ENCODE measurements at regions not wholly inside any gene's neighbourhood (a gene's known extent, or its start where the extent isn't known, plus 50 kb on each side); places are given as distances from the start of the nearest gene placed in this dataset.

DNA sequence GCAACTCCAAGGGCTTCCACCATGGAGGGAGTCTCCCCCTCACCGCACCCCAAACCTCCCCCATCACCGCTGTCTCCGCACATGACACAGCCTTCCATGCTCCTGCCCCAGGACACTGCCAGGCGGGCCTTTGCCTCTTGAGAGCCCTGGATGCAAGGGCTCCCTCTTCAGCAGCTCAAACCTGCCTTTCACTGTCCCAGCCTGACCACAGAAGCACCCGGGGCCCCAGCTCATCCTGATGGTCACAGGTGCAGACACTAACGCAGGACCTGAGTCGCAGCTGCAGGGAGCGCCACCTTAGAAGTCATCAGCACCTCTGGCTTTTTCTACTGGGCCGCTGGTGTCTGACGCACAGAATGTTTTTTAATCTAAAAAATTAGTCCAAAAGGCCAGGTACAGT lies 54.0 kb downstream of the SYNE3 start:
- Histone ChIP-seq H3K27me3 (ENCODE audit: control insufficient read depth in 2 of 2, insufficient read depth in 2 of 2, low read length in 2 of 2) (no peaks in the 10 kb centered on the region), H3K9me3 (replicated peaks; ENCODE audit: control insufficient read depth, insufficient read depth, low read length) (no peaks in the 10 kb centered on the region), H3K4me3 (replicated peaks in 1 of 3; ENCODE audit: insufficient read depth in 1 of 3, low read depth in 1 of 3, low read length in 3 of 3) (no peak overlapping the region), H4K20me1 (replicated peaks; ENCODE audit: control insufficient read depth, extremely low read depth, insufficient read depth, low read length) (no peaks in the 10 kb centered on the region), H2AFZ (ENCODE audit: low read depth, low read length) (no peak overlapping the region), H3K36me3 (ENCODE audit: control insufficient read depth in 2 of 2, extremely low read depth in 1 of 2, insufficient read depth in 2 of 2, low read length in 2 of 2) (peaks cover 3 to 5% of the 10 kb centered on the region in 2 experiments), H3K4me1 (ENCODE audit: control insufficient read depth, extremely low read depth, insufficient read depth, low read length) (peaks cover 24% of the 10 kb centered on the region), H3K79me2 (ENCODE audit: control insufficient read depth, insufficient read depth, low read length) (no peaks in the 10 kb centered on the region), H3K9me1 (replicated peaks; ENCODE audit: control insufficient read depth, extremely low read depth, insufficient read depth, low read length) (no peaks in the 10 kb centered on the region), H3K4me2 (ENCODE audit: insufficient read depth, low read length) (no peak overlapping the region), H3K9ac (replicated peaks; ENCODE audit: extremely low read depth, insufficient read depth, low read length) (no peak overlapping the region), H3K27ac (ENCODE audit: insufficient read depth, low read depth, low read length) (no peak overlapping the region)
- intact Hi-C loops (cut with micrococcal nuclease) = loop anchor here (5.0 kb wide), 1 partner anchor 70 kb away; no protein-coding TSS in a partner anchor
- DNase-seq (ENCODE audit: low read depth, low spot score) = no peak
- TF ChIP-seq POLR2A (IDR thresholded peaks at IDR 0.05; ENCODE audit: low read depth, low read length) (no peak), GATA2 (IDR thresholded peaks at IDR 0.05; ENCODE audit: insufficient read depth, insufficient read length, low read depth, low read length) (no peak), EZH2 (IDR thresholded peaks at IDR 0.05; ENCODE audit: borderline replicate concordance, low read depth, low read length, severe bottlenecking) (no peak), FOS (IDR thresholded peaks at IDR 0.05; ENCODE audit: borderline replicate concordance, insufficient read depth, low read length) (no peak), POLR2AphosphoS5 (IDR thresholded peaks at IDR 0.05; ENCODE audit: insufficient read depth, low read depth, low read length) (no peak), MAX (IDR thresholded peaks at IDR 0.05; ENCODE audit: insufficient read depth, insufficient read length) (no peak), JUN (IDR thresholded peaks at IDR 0.05; ENCODE audit: borderline replicate concordance, insufficient read depth, insufficient read length, low read depth) (no peak), MYC (IDR thresholded peaks at IDR 0.05; ENCODE audit: low read depth, low read length) (no peak), CTCF (IDR thresholded peaks at IDR 0.05; ENCODE audit: extremely low read depth in 1 of 2, insufficient read depth in 1 of 2, low read depth in 1 of 2, low read length in 2 of 2) (no peak)
- ChIA-PET POLR2A (interaction anchor here (1.4 kb wide), 1 partner anchor 21 kb away, joined by 4 read pairs; no protein-coding TSS in a partner anchor), CTCF (interaction anchor here (0.9 to 4.7 kb wide), 7 partner anchors 10 to 65 kb away, joined by 3 to 35 read pairs (median 5); no protein-coding TSS in a partner anchor)
- BruUV-seq (replicated peaks) = no TSS peak
- dilution Hi-C loops (cut with MboI; ENCODE audit: extremely low pct_ligation_motif_present, low sequenced_read_pairs) = no loop called here
- no peak for FAIRE-seq

All from endothelial cell of umbilical vein (primary cell).